GM12878 (cell line): ENCODE measurements at regions not wholly inside any gene's neighbourhood (a gene's known extent, or its start where the extent isn't known, plus 50 kb on each side); places are given as distances from the start of the nearest gene placed in this dataset.

Experiments
- ATAC-seq: fragments of 200-7000 bp; cut with Tn5 transposase; 3 replicates; pipeline ENCODE4 v1.9.1; 2020; ENCODE audit warnings: mild to moderate bottlenecking, moderate library complexity
- BruUV-seq: library from RNA; stranded (reverse); fragments of 400-500 nt; replicated peaks from 2 replicates; lab custom pipeline; 2021; lab: Mats Ljungman, UMichigan
- CTCF ChIA-PET: fragments of 300-600 bp; sonication (Branson Sonifier 250); formaldehyde crosslinking; extraction: SDS; loops from one replicate; lab custom pipeline; 2021; ENCODE audit warnings: inconsistent platforms; lab: Yijun Ruan, JAX
- POLR2A ChIA-PET: fragments of 350-600 bp; formaldehyde crosslinking; extraction: SDS; loops from one replicate; lab custom pipeline; 2021; ENCODE audit warnings: inconsistent platforms; lab: Charles Lee
- RAD21 ChIA-PET: fragments of 300-600 bp; sonication (Branson Sonifier 250); formaldehyde crosslinking; loops from one replicate; lab custom pipeline; 2023; ENCODE audit warnings: antibody characterized with exemption; ENCODE audit not compliant: unreplicated experiment; lab: Charles Lee
- SMC1A ChIA-PET: fragments of 300-600 bp; sonication (Branson Sonifier 250); formaldehyde crosslinking; loops from one replicate; lab custom pipeline; 2023; ENCODE audit not compliant: unreplicated experiment, uncharacterized antibody; lab: Charles Lee
- DNase-seq: peaks from one replicate; pipeline ENCODE4 v3.0.0-alpha.2; 2011; ENCODE audit warnings: low read depth, low spot score
- FAIRE-seq: peaks from 3 replicates; lab custom pipeline; 2011; peaks lifted over from hg19 to GRCh38; lab: Jason Lieb, UNC
- H2AFZ ChIP-seq: 2 replicates; pipeline ENCODE4 v1.6.0; 2011; ENCODE audit warnings: low read depth, low read length, control low read depth; ENCODE audit not compliant: control insufficient read depth
- H3K27ac ChIP-seq: 2 replicates; pipeline ENCODE4 v1.5.1; 2011; ENCODE audit warnings: control low read depth; ENCODE audit not compliant: control insufficient read depth, insufficient read depth
- H3K27me3 ChIP-seq, 2 experiments: replicated peaks in 1 of 2; 2 replicates each; pipeline versions ENCODE4 v1.6.0 to v1.6.1; 2011; ENCODE audit warnings: low read length in 1 of 2; ENCODE audit not compliant: control insufficient read depth in 2 of 2, insufficient read depth in 2 of 2
- H3K36me3 ChIP-seq, 2 experiments: 2 replicates each; pipeline ENCODE4 v1.5.1; 2011; ENCODE audit warnings: low read length in 1 of 2; ENCODE audit not compliant: control insufficient read depth in 2 of 2, insufficient read depth in 2 of 2
- H3K4me1 ChIP-seq: 2 replicates; pipeline ENCODE4 v1.6.1; 2011; ENCODE audit warnings: mild to moderate bottlenecking, low read length, moderate library complexity, mixed read lengths; ENCODE audit not compliant: control insufficient read depth, insufficient read depth
- H3K4me2 ChIP-seq: 2 replicates; pipeline ENCODE4 v1.6.0; 2011; ENCODE audit warnings: control low read depth; ENCODE audit not compliant: control insufficient read depth, insufficient read depth
- H3K4me3 ChIP-seq: fragments of 200-600 bp; sonication (generic); 2 replicates; pipeline ENCODE4 v1.5.1; 2016
- H3K79me2 ChIP-seq: 2 replicates; pipeline ENCODE4 v1.6.0; 2011; ENCODE audit warnings: low read length; ENCODE audit not compliant: control insufficient read depth, insufficient read depth
- H3K9ac ChIP-seq: 2 replicates; pipeline ENCODE4 v1.8.0; 2011; ENCODE audit warnings: low read length, control low read depth, mixed read lengths; ENCODE audit not compliant: control insufficient read depth, insufficient read depth
- H3K9me3 ChIP-seq: replicated peaks from 3 replicates; pipeline ENCODE4 v1.5.1; 2011; ENCODE audit warnings: mild to moderate bottlenecking, low read length; ENCODE audit not compliant: control insufficient read depth, insufficient read depth
- H4K20me1 ChIP-seq: 2 replicates; pipeline ENCODE4 v1.6.0; 2011; ENCODE audit not compliant: control insufficient read depth, insufficient read depth
- ATF7 ChIP-seq: fragments of 450-650 bp; IDR thresholded peaks from 2 replicates; pipeline ENCODE4 v1.6.1; 2016; ENCODE audit warnings: low read depth, mild to moderate bottlenecking
- BHLHE40 ChIP-seq, 2 experiments: fragments of 450-650 bp in 1 of 2; IDR thresholded peaks; 2 replicates each; pipeline ENCODE4 v1.6.1; 2011 to 2017; ENCODE audit warnings: low read depth in 2 of 2, borderline replicate concordance in 1 of 2, improper control_type of control experiment in 1 of 2, low read length in 1 of 2, mild to moderate bottlenecking in 1 of 2
- DPF2 ChIP-seq: fragments of 450-650 bp; IDR thresholded peaks from 2 replicates; pipeline ENCODE4 v1.6.1; 2017; ENCODE audit warnings: mild to moderate bottlenecking
- EP300 ChIP-seq, 2 experiments: fragments of 150-350 bp in 1 of 2; IDR thresholded peaks; 2 replicates each; pipeline ENCODE4 v1.6.1; 2011 to 2012; ENCODE audit warnings: low read depth in 2 of 2, low read length in 2 of 2, borderline replicate concordance in 1 of 2, improper control_type of control experiment in 1 of 2, inconsistent platforms in 1 of 2; ENCODE audit not compliant: control insufficient read depth in 1 of 2
- FOXM1 ChIP-seq: IDR thresholded peaks from 2 replicates; pipeline ENCODE4 v1.6.1; 2012; ENCODE audit warnings: low read depth, mild to moderate bottlenecking, inconsistent platforms, low read length, moderate library complexity
- IKZF1 ChIP-seq: fragments of 450-650 bp; conservative IDR thresholded peaks from 2 replicates; pipeline ENCODE4 v1.6.1; 2017; ENCODE audit warnings: antibody characterized with exemption, mild to moderate bottlenecking
- MTA2 ChIP-seq: fragments of 450-650 bp; IDR thresholded peaks from 2 replicates; pipeline ENCODE4 v1.6.1; 2016; ENCODE audit warnings: low read depth, mild to moderate bottlenecking, moderate library complexity
- NR2F1 ChIP-seq: fragments of 450-650 bp; conservative IDR thresholded peaks from 2 replicates; pipeline ENCODE4 v1.6.1; 2017; ENCODE audit warnings: mild to moderate bottlenecking
- PKNOX1 ChIP-seq: fragments of 450-650 bp; IDR thresholded peaks from 2 replicates; pipeline ENCODE4 v1.6.1; 2016; ENCODE audit warnings: mild to moderate bottlenecking
- PRDM15 ChIP-seq: fragments of 450-650 bp; formaldehyde crosslinking; IDR thresholded peaks from 2 replicates; pipeline ENCODE4 v1.4.0; 2020; ENCODE audit warnings: mild to moderate bottlenecking, moderate library complexity
- RBBP5 ChIP-seq: fragments of 200-600 bp; sonication (generic); conservative IDR thresholded peaks from 2 replicates; pipeline ENCODE4 v1.6.1; 2016
- RELA ChIP-seq: fragments of 450-650 bp; IDR thresholded peaks from 2 replicates; pipeline ENCODE4 v1.8.0; 2014; ENCODE audit warnings: borderline replicate concordance; ENCODE audit not compliant: partially characterized antibody
- RFX5 ChIP-seq: IDR thresholded peaks from 2 replicates; pipeline ENCODE4 v1.6.1; 2011; ENCODE audit warnings: low read depth, low read length, improper control_type of control experiment
- RUNX3 ChIP-seq: IDR thresholded peaks from 2 replicates; pipeline ENCODE4 v1.6.1; 2012; ENCODE audit warnings: low read length, inconsistent platforms
- SMAD5 ChIP-seq: IDR thresholded peaks from 2 replicates; pipeline ENCODE4 v1.6.1; 2016; ENCODE audit warnings: antibody characterized with exemption, low read depth
- SPI1 ChIP-seq: IDR thresholded peaks from 2 replicates; pipeline ENCODE4 v1.6.1; 2011; ENCODE audit warnings: low read depth, mild to moderate bottlenecking, low read length, moderate library complexity, borderline replicate concordance; ENCODE audit not compliant: insufficient read depth
- SUPT20H ChIP-seq: IDR thresholded peaks from 2 replicates; pipeline ENCODE4 v1.6.1; 2011; ENCODE audit warnings: low read depth, mild to moderate bottlenecking, low read length, moderate library complexity, borderline replicate concordance; ENCODE audit not compliant: control insufficient read depth
- ZSCAN29 ChIP-seq: fragments of 450-650 bp; IDR thresholded peaks from 2 replicates; pipeline ENCODE4 v1.6.1; 2017; ENCODE audit warnings: mild to moderate bottlenecking, moderate library complexity
- WGBS: methylation state at CpG from one replicate; pipeline ENCODE4 v1.1.6; 2016; ENCODE audit warnings: low lambda C conversion rate; ENCODE audit not compliant: insufficient replicate concordance, insufficient coverage; ENCODE audit errors: missing lambda C conversion rate; 5-methylcytosine and 5-hydroxymethylcytosine counted together
- in situ Hi-C: fragments of 300-500 bp; cut with MboI; formaldehyde crosslinking; loops from 9 replicates; pipeline ENCODE4 v1.14.3; 2018; ENCODE audit warnings: mixed read lengths
- intact Hi-C: fragments of 100-400 bp; cut with micrococcal nuclease; formaldehyde crosslinking; loops from one replicate; pipeline ENCODE4 v1.14.2; 2022; ENCODE audit not compliant: unreplicated experiment

GRCh38 chr1:239025223-239025622 is 361.1 kb upstream of the CHRM3 start:
- H3K9me3 ChIP-seq = no peaks in the 10 kb centered on the region
- no peaks in the 10 kb centered on the region; a peak in 1 of 4 replicates for H3K27me3 ChIP-seq
- H4K20me1 ChIP-seq = no peaks in the 10 kb centered on the region
- CTCF ChIA-PET = no interaction called here
- no TSS peak for BruUV-seq
- H3K36me3 ChIP-seq = no peaks in the 10 kb centered on the region
- DNase-seq (peak; percentile 3), FAIRE-seq (no peak), ATAC-seq (peak; percentile 97)
- POLR2A ChIA-PET = no interaction called here
- intact Hi-C loops (no loop called here), in situ Hi-C loops (no loop called here)
- H3K27ac ChIP-seq = no peak overlapping the region
- H3K79me2 ChIP-seq = no peaks in the 10 kb centered on the region
- no peaks in the 10 kb centered on the region for H3K4me1 ChIP-seq
- SMC1A ChIA-PET = no interaction called here
- WGBS = 2% methylated on average over 7 of the region's 7 CpGs
- H3K4me3 ChIP-seq = no peak overlapping the region
- no peak overlapping the region for H3K4me2 ChIP-seq
- RAD21 ChIA-PET = no interaction called here
- no peak for TF ChIP-seq RELA
- TF ChIP-seq NR2F1 = peak; percentile 96
- TF ChIP-seq MTA2 = peak; percentile 37; the same call in 1 of the 2 replicates
- no peak for TF ChIP-seq ZSCAN29
- peak; percentile 70 for TF ChIP-seq DPF2
- peak; percentile 24; the same call in 1 of the 2 replicates for TF ChIP-seq RUNX3
- peak; percentile 32; the same call in 1 of the 2 replicates for TF ChIP-seq IKZF1
- no peak for TF ChIP-seq FOXM1
- TF ChIP-seq PRDM15 (CRISPR knock-in tag) = no peak
- peak; percentile 34; the same call in 1 of the 2 replicates for TF ChIP-seq PKNOX1
- TF ChIP-seq SUPT20H = no peak
- peak in 1 of 2 experiments; percentile 45; a peak in 1 of 4 replicates for TF ChIP-seq BHLHE40 (IDR thresholded peaks at IDR 0.05; ENCODE audit: borderline replicate concordance in 1 of 2, low read depth in 2 of 2, low read length in 1 of 2)
- 0 out of 4 replicates have a peak, but pooled peaks of 1 of the 2 experiments have one; percentile 46 for TF ChIP-seq EP300 (IDR thresholded peaks at IDR 0.05; ENCODE audit: borderline replicate concordance in 1 of 2, control insufficient read depth in 1 of 2, low read depth in 2 of 2, low read length in 2 of 2)
- no peak for TF ChIP-seq RBBP5
- no peak for TF ChIP-seq RFX5
- 0 out of 2 replicates have a peak, but pooled peaks have one; percentile 1 for TF ChIP-seq SPI1
- no peak for TF ChIP-seq SMAD5
- TF ChIP-seq ATF7 = peak; percentile 64; the same call in 1 of the 2 replicates
- no peak overlapping the region for H3K9ac ChIP-seq
- H2AFZ ChIP-seq = no peak overlapping the region
